Bronchial epithelial cell (primary cell): ENCODE measurements at regions not wholly inside any gene's neighbourhood (a gene's known extent, or its start where the extent isn't known, plus 50 kb on each side); places are given as distances from the start of the nearest gene placed in this dataset.

ENCODE experiments used
- DNase-seq: peaks from one replicate; pipeline ENCODE4 v3.0.0-alpha.2; 2010; ENCODE audit warnings: low read depth
- FAIRE-seq: peaks from 2 replicates; lab custom pipeline; 2011; peaks lifted over from hg19 to GRCh38; lab: Jason Lieb, UNC
- H3K27me3 ChIP-seq: 2 replicates; pipeline ENCODE4 v1.5.1; 2011; ENCODE audit warnings: low read length; ENCODE audit not compliant: control insufficient read depth, insufficient read depth
- H3K36me3 ChIP-seq: 2 replicates; pipeline ENCODE4 v1.5.1; 2011; ENCODE audit warnings: low read length; ENCODE audit not compliant: control insufficient read depth, insufficient read depth
- H3K4me3 ChIP-seq: 2 replicates; pipeline ENCODE4 v1.5.1; 2011; ENCODE audit warnings: mild to moderate bottlenecking, low read depth, low read length, control low read depth
- CTCF ChIP-seq: IDR thresholded peaks from 2 replicates; pipeline ENCODE4 v1.5.1; 2011; ENCODE audit warnings: mild to moderate bottlenecking, moderate library complexity, low read length, control low read depth, inconsistent platforms; ENCODE audit not compliant: insufficient read depth, severe bottlenecking

GRCh38 chr5:77874691-77875090 is 98.6 kb upstream of the TBCA start:
- Histone ChIP-seq H3K36me3 (no peaks in the 10 kb centered on the region), H3K4me3 (no peak overlapping the region), H3K27me3 (no peaks in the 10 kb centered on the region)
- DNase-seq (no peak), FAIRE-seq (peak; percentile 18)
- no peak for TF ChIP-seq CTCF

- DNase-seq, result no peak
- Histone ChIP-seq H3K27me3 (no peaks in the 10 kb centered on the region), H3K4me3 (no peak overlapping the region), H3K36me3 (no peaks in the 10 kb centered on the region)
- FAIRE-seq, result no peak
- no peak for TF ChIP-seq CTCF
These were observed 97.1 kb upstream of the TBCA start for GRCh38 chr5:77873239-77873638.

GRCh38 chr5:77871946-77872345 is 95.8 kb upstream of the TBCA start:
- no peak for TF ChIP-seq CTCF
- DNase-seq (no peak), FAIRE-seq (no peak)
- Histone ChIP-seq H3K4me3 (no peak overlapping the region), H3K36me3 (no peaks in the 10 kb centered on the region), H3K27me3 (no peaks in the 10 kb centered on the region)

- H3K4me3 ChIP-seq, result no peak overlapping the region
- FAIRE-seq (no peak), DNase-seq (no peak)
- no peaks in the 10 kb centered on the region for H3K27me3 ChIP-seq
- TF ChIP-seq CTCF, result no peak
- H3K36me3 ChIP-seq, result no peaks in the 10 kb centered on the region
These were observed 94.9 kb upstream of the TBCA start for GRCh38 chr5:77871016-77871415.

GRCh38 chr5:77869116-77869798 is 93.1 kb upstream of the TBCA start:
- no peak overlapping the region for H3K4me3 ChIP-seq
- no peak for FAIRE-seq
- no peaks in the 10 kb centered on the region for H3K36me3 ChIP-seq
- peaks cover 2% of the 10 kb centered on the region for H3K27me3 ChIP-seq
- TF ChIP-seq CTCF, result no peak
- no peak for DNase-seq

- peaks cover 2% of the 10 kb centered on the region for H3K27me3 ChIP-seq
- no peaks in the 10 kb centered on the region for H3K36me3 ChIP-seq
- FAIRE-seq, result no peak
- DNase-seq, result no peak
- H3K4me3 ChIP-seq, result no peak overlapping the region
- no peak for TF ChIP-seq CTCF
These were observed 91.8 kb upstream of the TBCA start for GRCh38 chr5:77867914-77868313.
